ENCODE measurements at regions not wholly inside any gene's neighbourhood (a gene's known extent, or its start where the extent isn't known, plus 50 kb on each side); places are given as distances from the start of the nearest gene placed in this dataset.

DNA sequence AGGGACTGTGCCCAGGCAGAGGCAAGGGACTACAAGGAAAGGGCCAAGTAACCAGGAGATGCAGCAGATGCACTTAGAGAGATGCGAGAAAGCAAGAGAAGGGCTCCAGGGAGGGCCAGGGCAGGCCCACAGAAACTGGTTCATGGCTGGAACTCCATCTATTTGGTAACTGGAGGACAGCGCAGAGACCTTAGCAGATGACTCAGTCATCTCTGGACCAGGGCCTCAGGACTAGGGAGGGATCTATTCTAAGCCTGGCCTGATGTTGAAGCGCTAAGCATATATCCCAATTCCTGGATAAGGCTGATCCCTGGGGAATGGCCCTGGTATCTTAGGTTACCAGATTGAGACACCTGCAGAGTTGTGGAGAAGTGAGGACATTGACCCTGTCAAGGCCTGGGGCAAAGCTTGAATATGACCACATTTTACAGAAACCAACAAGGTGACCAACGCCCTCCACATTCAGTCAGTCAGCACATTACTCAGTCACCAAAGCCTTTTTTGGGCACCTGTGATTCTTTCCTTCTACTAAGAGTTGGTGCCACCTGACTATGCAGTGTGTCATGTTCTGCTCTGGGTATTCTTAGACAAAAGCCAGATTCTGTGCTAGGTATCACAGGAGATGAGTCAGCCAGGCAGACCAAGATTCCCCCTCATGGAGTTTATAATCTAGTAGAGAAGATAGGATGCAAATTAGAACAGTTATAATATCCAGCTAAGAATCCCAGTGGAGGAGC is 68.4 kb upstream of the SLCO3A1 start:
- no peaks in the 10 kb centered on the region for H3K4me1 Mint-ChIP-seq (ENCODE audit: low read depth)
- ATAC-seq (no peak), DNase-seq (no peak)
- ChIA-PET POLR2A (no interaction called here), CTCF (interaction anchor here (0.7 to 1.6 kb wide), 2 partner anchors 79 to 294 kb away, joined by 3 to 6 read pairs; no protein-coding TSS in a partner anchor)
- H3K36me3 Mint-ChIP-seq (ENCODE audit: low read depth), result no peaks in the 10 kb centered on the region
- H3K27me3 Mint-ChIP-seq (ENCODE audit: low read depth), result peaks cover 13% of the 10 kb centered on the region
- no peaks in the 10 kb centered on the region for H3K9me3 Mint-ChIP-seq (ENCODE audit: insufficient read depth)
- no peak overlapping the region for H3K4me3 Mint-ChIP-seq
- H3K27ac Mint-ChIP-seq, result no peak overlapping the region

DNA sequence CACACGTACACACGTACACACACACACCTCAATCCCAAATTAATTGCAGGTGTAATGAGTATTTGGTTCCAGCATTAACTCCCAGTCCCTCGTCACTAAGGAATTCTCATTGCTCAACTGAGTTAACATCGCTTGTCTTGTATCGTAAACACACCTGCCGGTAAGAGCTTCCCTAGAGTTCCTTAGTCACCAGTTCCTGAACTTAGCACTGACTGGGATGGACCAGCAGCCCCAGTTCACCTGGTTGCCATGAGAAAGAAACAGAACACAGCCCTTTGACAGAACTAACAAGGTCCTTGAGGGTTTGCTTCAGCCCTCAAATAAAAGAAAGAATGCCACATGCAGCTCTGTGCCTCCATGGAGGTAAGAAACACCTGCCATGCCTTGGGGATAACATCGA is 66.3 kb upstream of the SLCO3A1 start:
- no peak for ATAC-seq
- H3K27me3 Mint-ChIP-seq (ENCODE audit: low read depth), result no peaks in the 10 kb centered on the region
- no peak overlapping the region for H3K4me3 Mint-ChIP-seq
- no peaks in the 10 kb centered on the region for H3K4me1 Mint-ChIP-seq (ENCODE audit: low read depth)
- no peak overlapping the region for H3K27ac Mint-ChIP-seq
- CTCF ChIA-PET, result interaction anchor here (1.0 kb wide), 1 partner anchor 10 kb away, joined by 3 read pairs; no protein-coding TSS in a partner anchor
- no peaks in the 10 kb centered on the region for H3K9me3 Mint-ChIP-seq (ENCODE audit: insufficient read depth)
- no peaks in the 10 kb centered on the region for H3K36me3 Mint-ChIP-seq (ENCODE audit: low read depth)
- DNase-seq, result no peak
- POLR2A ChIA-PET, result no interaction called here

DNA sequence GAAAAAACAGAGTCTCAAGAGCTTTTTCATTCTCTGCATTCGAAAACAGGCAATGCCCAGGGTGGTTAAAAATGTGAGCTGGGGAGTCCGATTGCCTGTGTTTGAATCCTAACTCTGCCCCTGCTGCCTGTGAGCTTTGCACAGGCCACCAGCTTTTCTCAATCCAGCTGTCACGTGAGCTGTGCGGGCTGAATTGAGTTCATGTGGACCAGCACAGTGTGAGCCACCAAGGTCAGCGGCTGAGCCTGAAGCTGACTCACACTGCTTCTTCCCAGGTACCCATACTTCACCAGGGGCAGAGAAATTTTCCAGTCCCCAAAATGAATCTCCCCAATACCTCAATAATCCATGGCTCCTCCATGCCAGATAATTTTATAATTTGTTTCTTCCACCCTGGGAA is 64.4 kb upstream of the SLCO3A1 start:
- Mint-ChIP-seq H3K4me3 (no peak overlapping the region), H3K27me3 (ENCODE audit: low read depth) (peaks cover 8% of the 10 kb centered on the region), H3K27ac (no peak overlapping the region), H3K36me3 (ENCODE audit: low read depth) (no peaks in the 10 kb centered on the region), H3K9me3 (ENCODE audit: insufficient read depth) (no peaks in the 10 kb centered on the region), H3K4me1 (ENCODE audit: low read depth) (no peaks in the 10 kb centered on the region)
- CTCF ChIA-PET, result no interaction called here
- DNase-seq (no peak), ATAC-seq (no peak)
- POLR2A ChIA-PET, result no interaction called here

DNA sequence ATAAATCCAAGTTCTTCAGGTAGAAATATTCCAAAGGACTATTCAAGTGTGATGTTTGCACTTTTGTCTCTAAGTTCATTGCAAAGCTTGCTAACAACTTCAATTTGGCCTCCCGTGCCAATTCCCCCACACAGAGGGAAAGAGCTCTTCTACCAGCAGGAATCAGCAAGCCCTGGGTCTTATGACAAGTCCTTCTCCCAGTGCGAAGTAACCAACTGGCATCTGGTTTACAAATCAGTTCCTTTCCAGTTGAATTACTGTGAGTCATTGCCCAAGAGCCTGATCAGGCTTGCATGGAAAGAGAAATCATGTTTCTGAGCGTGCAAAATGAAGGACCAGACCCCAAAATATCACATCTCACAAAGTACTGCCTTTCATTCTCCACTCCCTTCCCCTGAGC is 62.7 kb upstream of the SLCO3A1 start:
- DNase-seq (no peak), ATAC-seq (no peak)
- H3K27ac Mint-ChIP-seq, result no peak overlapping the region
- H3K4me3 Mint-ChIP-seq, result no peak overlapping the region
- H3K27me3 Mint-ChIP-seq (ENCODE audit: low read depth), result peaks cover 19% of the 10 kb centered on the region
- ChIA-PET CTCF (no interaction called here), POLR2A (no interaction called here)
- H3K4me1 Mint-ChIP-seq (ENCODE audit: low read depth), result no peaks in the 10 kb centered on the region
- H3K36me3 Mint-ChIP-seq (ENCODE audit: low read depth), result no peaks in the 10 kb centered on the region
- H3K9me3 Mint-ChIP-seq (ENCODE audit: insufficient read depth), result no peaks in the 10 kb centered on the region

DNA sequence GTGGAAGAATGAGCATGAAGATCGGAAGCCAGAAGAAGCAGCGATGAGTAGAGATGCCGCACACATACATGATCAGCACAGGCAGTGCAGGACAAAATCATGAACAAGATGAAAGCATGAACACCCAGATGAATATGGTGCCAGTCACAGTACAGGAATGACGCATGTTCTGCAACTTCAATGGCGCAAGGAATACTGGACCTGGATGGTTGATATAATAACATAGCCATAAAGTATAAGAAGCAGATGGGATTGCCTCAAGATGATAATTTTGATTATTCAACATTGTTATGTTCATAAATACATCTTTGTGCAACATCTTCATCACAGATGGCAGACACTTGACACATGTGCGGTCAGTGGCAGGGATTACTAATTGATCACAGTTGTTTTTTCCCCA is 59.7 kb upstream of the SLCO3A1 start:
- ChIA-PET CTCF (no interaction called here), POLR2A (no interaction called here)
- Mint-ChIP-seq H3K9me3 (ENCODE audit: insufficient read depth) (no peaks in the 10 kb centered on the region), H3K27ac (no peak overlapping the region), H3K27me3 (ENCODE audit: low read depth) (peaks cover 25% of the 10 kb centered on the region), H3K36me3 (ENCODE audit: low read depth) (no peaks in the 10 kb centered on the region), H3K4me1 (ENCODE audit: low read depth) (no peaks in the 10 kb centered on the region), H3K4me3 (no peak overlapping the region)
- DNase-seq, result no peak
- no peak for ATAC-seq

DNA sequence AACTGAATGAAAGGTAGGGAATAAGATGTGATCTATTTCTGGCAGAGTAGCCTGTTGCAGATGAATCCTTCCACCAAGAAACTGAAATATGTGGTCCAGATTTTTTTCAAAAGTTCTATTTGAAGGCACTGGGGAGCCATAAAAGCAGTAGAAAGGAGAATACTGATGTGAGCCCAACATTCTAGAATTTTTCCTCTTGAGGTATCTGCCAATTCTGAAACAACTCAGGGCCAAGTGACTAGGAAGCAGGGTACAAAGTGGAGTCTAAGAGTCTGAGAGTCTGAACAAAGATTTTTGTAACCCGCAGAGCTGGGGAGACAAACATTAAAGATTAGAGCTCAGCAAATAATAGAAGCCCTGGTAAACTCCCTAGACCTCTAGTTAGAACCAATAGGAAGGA is 58.3 kb upstream of the SLCO3A1 start:
- Mint-ChIP-seq H3K27me3 (ENCODE audit: low read depth) (peaks cover 25% of the 10 kb centered on the region), H3K4me1 (ENCODE audit: low read depth) (no peaks in the 10 kb centered on the region), H3K27ac (no peak overlapping the region), H3K36me3 (ENCODE audit: low read depth) (no peaks in the 10 kb centered on the region), H3K9me3 (ENCODE audit: insufficient read depth) (no peaks in the 10 kb centered on the region), H3K4me3 (no peak overlapping the region)
- ATAC-seq, result no peak
- POLR2A ChIA-PET, result no interaction called here
- no peak for DNase-seq
- CTCF ChIA-PET, result no interaction called here

DNA sequence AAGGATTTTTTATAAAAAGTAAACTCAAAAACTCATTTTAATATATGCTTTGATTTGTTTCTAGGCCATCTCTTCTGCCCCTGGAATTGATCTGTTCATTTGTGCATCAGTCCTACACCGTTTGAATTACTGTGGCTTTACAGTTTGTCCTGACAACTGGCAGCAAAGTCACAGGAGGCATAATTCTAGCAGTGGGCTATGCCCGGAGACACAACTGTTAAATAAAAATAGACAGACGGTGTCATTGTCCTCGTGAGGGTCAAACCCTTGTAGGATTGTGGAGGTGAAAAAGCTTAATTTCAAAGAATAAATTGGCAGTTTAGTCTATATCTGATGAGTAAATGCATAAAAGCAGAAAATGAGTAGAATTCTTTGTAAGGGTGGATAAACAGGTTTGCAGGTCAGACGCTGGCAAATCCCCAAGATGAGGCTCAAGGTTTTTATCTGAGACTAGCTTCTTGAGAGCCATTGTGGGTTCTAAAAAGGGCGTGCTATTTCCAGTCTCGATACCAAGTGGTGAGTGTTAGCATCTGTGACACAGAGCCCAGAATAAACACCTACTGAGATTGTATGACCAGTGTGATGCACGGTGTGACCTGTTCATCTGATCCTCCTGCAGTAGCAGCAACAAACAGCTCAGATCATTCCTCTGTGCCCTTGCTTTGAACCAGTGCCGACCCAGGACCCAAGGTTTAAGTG is 51.5 kb upstream of the SLCO3A1 start:
- H3K27me3 Mint-ChIP-seq (ENCODE audit: low read depth), result peaks cover 11% of the 10 kb centered on the region
- no peaks in the 10 kb centered on the region for H3K4me1 Mint-ChIP-seq (ENCODE audit: low read depth)

DNA sequence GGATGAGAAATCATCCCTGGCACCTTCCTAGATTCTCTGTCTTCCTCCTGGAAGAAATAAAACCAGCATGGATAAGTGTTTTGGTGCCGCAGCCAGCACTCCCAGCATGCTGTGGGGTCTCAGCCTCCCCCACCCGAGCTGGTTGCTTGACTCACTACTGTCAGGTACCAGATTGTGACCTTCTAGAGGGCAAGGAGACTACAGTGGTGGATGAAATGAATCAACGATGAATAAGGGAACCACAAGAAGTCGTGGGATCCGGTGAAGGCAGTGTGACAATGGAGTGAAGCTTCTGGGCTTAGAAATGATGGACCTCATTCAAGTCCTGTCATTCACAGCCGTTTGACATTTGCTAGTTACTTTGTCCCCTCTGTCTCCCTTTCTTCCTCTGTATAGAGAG is 50.2 kb upstream of the SLCO3A1 start:
- Mint-ChIP-seq H3K9me3 (ENCODE audit: insufficient read depth) (no peaks in the 10 kb centered on the region), H3K36me3 (ENCODE audit: low read depth) (no peaks in the 10 kb centered on the region), H3K4me3 (no peak overlapping the region), H3K27ac (no peak overlapping the region), H3K4me1 (ENCODE audit: low read depth) (no peaks in the 10 kb centered on the region), H3K27me3 (ENCODE audit: low read depth) (peaks cover 5% of the 10 kb centered on the region)
- DNase-seq, result no peak
- ATAC-seq, result no peak
- POLR2A ChIA-PET, result no interaction called here
- CTCF ChIA-PET, result interaction anchor here (1.6 kb wide), 1 partner anchor 97 kb away, joined by 3 read pairs; no protein-coding TSS in a partner anchor

More for the DNA sequence above, 51.5 kb upstream of the SLCO3A1 start:
- no peaks in the 10 kb centered on the region for H3K36me3 Mint-ChIP-seq (ENCODE audit: low read depth)
- no peak overlapping the region for H3K27ac Mint-ChIP-seq
- ATAC-seq, result no peak
- H3K4me3 Mint-ChIP-seq, result no peak overlapping the region
- H3K9me3 Mint-ChIP-seq (ENCODE audit: insufficient read depth), result no peaks in the 10 kb centered on the region
- ChIA-PET POLR2A (no interaction called here), CTCF (interaction anchor here (1.0 to 1.6 kb wide), 2 partner anchors 43 to 96 kb away, joined by 3 read pairs; no protein-coding TSS in a partner anchor)
- DNase-seq, result no peak

All from activated CD8-positive, alpha-beta T cell treated with anti-CD3 and anti-CD28 coated beads, Interleukin-2, amount 10 ng/mL, durations not matched to agents 7 days and 5 days (primary cell).